GM18511 (cell line): ENCODE measurements at regions not wholly inside any gene's neighbourhood (a gene's known extent, or its start where the extent isn't known, plus 50 kb on each side); places are given as distances from the start of the nearest gene placed in this dataset.
"Not testable (repeated sequence)": the region's sequence is repeated elsewhere in the genome, so short reads cannot be mapped to it uniquely, and the experiment has no call there.

Experiments used
- ATAC-seq: cut with Tn5 transposase; IDR thresholded peaks from one replicate; pipeline ENCODE4 v1.9.1; 2021; ENCODE audit warnings: mild to moderate bottlenecking, moderate library complexity; ENCODE audit not compliant: unreplicated experiment

- no peak for ATAC-seq
These were observed 295.9 kb upstream of the RGMA start for GRCh38 chr15:93384886-93385285.

- ATAC-seq, result no peak
These were observed 293.3 kb upstream of the RGMA start for GRCh38 chr15:93382200-93382820.

- ATAC-seq, result no peak
These were observed 289.5 kb upstream of the RGMA start for GRCh38 chr15:93378558-93378957.

GRCh38 chr15:93372865-93373223 lies 283.8 kb upstream of the RGMA start:
- ATAC-seq, result no peak

- ATAC-seq, result no peak
These were observed 283.3 kb upstream of the RGMA start for GRCh38 chr15:93372208-93372864.

GRCh38 chr15:93366387-93367100 lies 277.5 kb upstream of the RGMA start:
- no peak for ATAC-seq

GRCh38 chr15:93362821-93363220 lies 273.8 kb upstream of the RGMA start:
- no peak for ATAC-seq

- no peak for ATAC-seq
These were observed 273.2 kb upstream of the RGMA start for GRCh38 chr15:93362203-93362602.

GRCh38 chr15:93361703-93362102 lies 272.7 kb upstream of the RGMA start:
- no peak for ATAC-seq

GRCh38 chr15:93360976-93361375 lies 272.0 kb upstream of the RGMA start:
- ATAC-seq, result no peak

GRCh38 chr15:93360318-93360717 lies 271.3 kb upstream of the RGMA start:
- no peak for ATAC-seq

- no peak for ATAC-seq
These were observed 270.6 kb upstream of the RGMA start for GRCh38 chr15:93359425-93360131.

- no peak for ATAC-seq
These were observed 270.0 kb upstream of the RGMA start for GRCh38 chr15:93359060-93359408.

GRCh38 chr15:93358166-93359059 lies 269.4 kb upstream of the RGMA start:
- no peak for ATAC-seq

- no peak for ATAC-seq
These were observed 259.9 kb upstream of the RGMA start for GRCh38 chr15:93348711-93349545.

- ATAC-seq, result no peak
These were observed 259.0 kb upstream of the RGMA start for GRCh38 chr15:93347986-93348385.

- no peak for ATAC-seq
These were observed 257.0 kb upstream of the RGMA start for GRCh38 chr15:93345981-93346380.

- not testable (repeated sequence) for ATAC-seq
These were observed 254.4 kb upstream of the RGMA start for GRCh38 chr15:93343402-93343801.

GRCh38 chr15:93341164-93341563 lies 252.2 kb upstream of the RGMA start:
- ATAC-seq, result no peak

GRCh38 chr15:93340406-93340805 lies 251.4 kb upstream of the RGMA start:
- ATAC-seq, result no peak
